HG03108 (cell line): ENCODE measurements at regions not wholly inside any gene's neighbourhood (a gene's known extent, or its start where the extent isn't known, plus 50 kb on each side); places are given as distances from the start of the nearest gene placed in this dataset.
A peak's percentile ranks its signal among the peaks of the same experiment; 100 is the strongest.

Source experiments
- ATAC-seq: cut with Tn5 transposase; IDR thresholded peaks from one replicate; pipeline ENCODE4 v1.9.1; 2021; ENCODE audit warnings: moderate library complexity; ENCODE audit not compliant: unreplicated experiment

- ATAC-seq, result no peak
Observed at GRCh38 chr14:34350903-34351302, 111.1 kb downstream of the SPTSSA start.

- ATAC-seq, result no peak
Observed at GRCh38 chr14:34348592-34348991, 113.4 kb downstream of the SPTSSA start.

- ATAC-seq, result no peak
Observed at GRCh38 chr14:34347683-34348082, 114.4 kb downstream of the SPTSSA start.

GRCh38 chr14:34345718-34346465 is 116.1 kb downstream of the SPTSSA start:
- no peak for ATAC-seq

- ATAC-seq, result no peak
Observed at GRCh38 chr14:34344318-34344717, 117.7 kb downstream of the SPTSSA start.

GRCh38 chr14:34340025-34340625 is 121.9 kb downstream of the SPTSSA start:
- ATAC-seq, result no peak

- no peak for ATAC-seq
Observed at GRCh38 chr14:34338056-34338455, 124.0 kb downstream of the SPTSSA start.

GRCh38 chr14:34336501-34336900 is 125.5 kb downstream of the SPTSSA start:
- no peak for ATAC-seq

GRCh38 chr14:34335968-34336367 is 126.1 kb downstream of the SPTSSA start:
- ATAC-seq, result no peak

GRCh38 chr14:34334329-34334728 is 127.7 kb downstream of the SPTSSA start:
- no peak for ATAC-seq

- peak; percentile 65 for ATAC-seq
Observed at GRCh38 chr14:34331728-34332623, 130.1 kb downstream of the SPTSSA start.

- ATAC-seq, result no peak
Observed at GRCh38 chr14:34330846-34331245, 131.2 kb downstream of the SPTSSA start.

- no peak for ATAC-seq
Observed at GRCh38 chr14:34329301-34329700, 132.7 kb downstream of the SPTSSA start.

GRCh38 chr14:34328178-34328577 is 133.9 kb downstream of the SPTSSA start:
- ATAC-seq, result no peak

GRCh38 chr14:34325493-34325892 is 136.5 kb downstream of the SPTSSA start:
- no peak for ATAC-seq

- no peak for ATAC-seq
Observed at GRCh38 chr14:34324363-34324795, 137.7 kb downstream of the SPTSSA start.

- ATAC-seq, result no peak
Observed at GRCh38 chr14:34322940-34323418, 139.1 kb downstream of the SPTSSA start.

- no peak for ATAC-seq
Observed at GRCh38 chr14:34319140-34319539, 142.9 kb downstream of the SPTSSA start.

GRCh38 chr14:34318014-34318413 is 144.0 kb downstream of the SPTSSA start:
- ATAC-seq, result no peak

- no peak for ATAC-seq
Observed at GRCh38 chr14:34310724-34311123, 151.3 kb downstream of the SPTSSA start.

GRCh38 chr14:34303811-34304210 is 158.2 kb downstream of the SPTSSA start:
- no peak for ATAC-seq
